Brain microvascular endothelial cell (primary cell): ENCODE measurements at regions not wholly inside any gene's neighbourhood (a gene's known extent, or its start where the extent isn't known, plus 50 kb on each side); places are given as distances from the start of the nearest gene placed in this dataset.

Experiments used
- DNase-seq: peaks from one replicate; pipeline ENCODE4 v3.0.0-alpha.2; 2020
- H3K27ac ChIP-seq: fragments of 250-450 bp; sonication (Bioruptor Pico); 2 replicates; pipeline ENCODE4 v1.5.1; 2020; ENCODE audit warnings: mild to moderate bottlenecking, moderate library complexity
- H3K27me3 ChIP-seq: fragments of 250-450 bp; sonication (Bioruptor Pico); replicated peaks from 2 replicates; pipeline ENCODE4 v1.5.1; 2020; ENCODE audit warnings: mild to moderate bottlenecking
- H3K36me3 ChIP-seq: fragments of 250-450 bp; sonication (Bioruptor Pico); replicated peaks from 2 replicates; pipeline ENCODE4 v1.5.1; 2020; ENCODE audit warnings: mild to moderate bottlenecking
- H3K4me3 ChIP-seq: 2 replicates; pipeline ENCODE4 v1.5.1; 2011; ENCODE audit warnings: low read depth, mild to moderate bottlenecking, control low read depth, low read length, moderate library complexity
- in situ Hi-C: cut with HindIII; loops from 2 replicates; pipeline ENCODE4 v1.10.0; 2017; ENCODE audit warnings: low sequenced_read_pairs, low pct_ligation_motif_present
- TF ChIP-seq, protein P1 (sequence below): IDR thresholded peaks from 2 replicates; pipeline ENCODE4 v1.5.1; 2011; ENCODE audit warnings: low read depth, mild to moderate bottlenecking, moderate library complexity, low read length, control low read depth, inconsistent platforms; ENCODE audit errors: missing control alignments

DNA sequence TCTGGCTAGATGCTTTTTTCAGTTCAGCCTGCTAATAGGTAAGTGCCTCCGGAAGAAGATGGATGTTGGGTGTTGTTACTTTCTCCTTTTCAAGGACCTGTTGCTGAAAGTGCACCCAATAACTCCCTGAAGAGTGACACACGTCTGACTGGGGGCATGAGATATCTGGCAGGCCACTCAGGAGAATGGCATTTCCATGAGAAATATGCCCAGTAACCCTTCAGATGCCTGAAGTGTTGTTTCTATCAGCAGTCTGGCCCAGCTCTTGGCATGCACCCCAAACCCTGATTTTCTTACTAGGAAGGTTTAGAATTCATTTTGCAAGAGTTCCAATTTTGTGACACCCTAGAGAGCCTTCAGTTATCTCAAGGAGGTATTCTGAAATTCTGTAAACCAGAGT, 71.5 kb downstream of the ARHGAP35 start:
- H3K36me3 ChIP-seq = peaks cover under 1% of the 10 kb centered on the region
- H3K27ac ChIP-seq = peak overlapping the region; percentile 56
- TF ChIP-seq, protein P1, sequence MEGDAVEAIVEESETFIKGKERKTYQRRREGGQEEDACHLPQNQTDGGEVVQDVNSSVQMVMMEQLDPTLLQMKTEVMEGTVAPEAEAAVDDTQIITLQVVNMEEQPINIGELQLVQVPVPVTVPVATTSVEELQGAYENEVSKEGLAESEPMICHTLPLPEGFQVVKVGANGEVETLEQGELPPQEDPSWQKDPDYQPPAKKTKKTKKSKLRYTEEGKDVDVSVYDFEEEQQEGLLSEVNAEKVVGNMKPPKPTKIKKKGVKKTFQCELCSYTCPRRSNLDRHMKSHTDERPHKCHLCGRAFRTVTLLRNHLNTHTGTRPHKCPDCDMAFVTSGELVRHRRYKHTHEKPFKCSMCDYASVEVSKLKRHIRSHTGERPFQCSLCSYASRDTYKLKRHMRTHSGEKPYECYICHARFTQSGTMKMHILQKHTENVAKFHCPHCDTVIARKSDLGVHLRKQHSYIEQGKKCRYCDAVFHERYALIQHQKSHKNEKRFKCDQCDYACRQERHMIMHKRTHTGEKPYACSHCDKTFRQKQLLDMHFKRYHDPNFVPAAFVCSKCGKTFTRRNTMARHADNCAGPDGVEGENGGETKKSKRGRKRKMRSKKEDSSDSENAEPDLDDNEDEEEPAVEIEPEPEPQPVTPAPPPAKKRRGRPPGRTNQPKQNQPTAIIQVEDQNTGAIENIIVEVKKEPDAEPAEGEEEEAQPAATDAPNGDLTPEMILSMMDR = no peak
- DNase-seq = peak; percentile 74
- H3K27me3 ChIP-seq = no peaks in the 10 kb centered on the region
- no peak overlapping the region for H3K4me3 ChIP-seq
- in situ Hi-C loops = no loop called here

GRCh38 chr19:46935066-46935663, 74.4 kb downstream of the ARHGAP35 start:
- DNase-seq = no peak
- TF ChIP-seq, protein P1 = no peak
- in situ Hi-C loops = no loop called here
- Histone ChIP-seq H3K27ac (no peak overlapping the region), H3K36me3 (peaks cover 8% of the 10 kb centered on the region), H3K27me3 (no peaks in the 10 kb centered on the region), H3K4me3 (no peak overlapping the region)

GRCh38 chr19:46943150-46943946, 76.3 kb upstream of the NPAS1 start:
- H3K36me3 ChIP-seq = peaks cover 9% of the 10 kb centered on the region
- no peaks in the 10 kb centered on the region for H3K27me3 ChIP-seq
- no peak overlapping the region for H3K27ac ChIP-seq
- H3K4me3 ChIP-seq = no peak overlapping the region
- in situ Hi-C loops = no loop called here
- no peak for DNase-seq
- TF ChIP-seq, protein P1 = no peak

DNA sequence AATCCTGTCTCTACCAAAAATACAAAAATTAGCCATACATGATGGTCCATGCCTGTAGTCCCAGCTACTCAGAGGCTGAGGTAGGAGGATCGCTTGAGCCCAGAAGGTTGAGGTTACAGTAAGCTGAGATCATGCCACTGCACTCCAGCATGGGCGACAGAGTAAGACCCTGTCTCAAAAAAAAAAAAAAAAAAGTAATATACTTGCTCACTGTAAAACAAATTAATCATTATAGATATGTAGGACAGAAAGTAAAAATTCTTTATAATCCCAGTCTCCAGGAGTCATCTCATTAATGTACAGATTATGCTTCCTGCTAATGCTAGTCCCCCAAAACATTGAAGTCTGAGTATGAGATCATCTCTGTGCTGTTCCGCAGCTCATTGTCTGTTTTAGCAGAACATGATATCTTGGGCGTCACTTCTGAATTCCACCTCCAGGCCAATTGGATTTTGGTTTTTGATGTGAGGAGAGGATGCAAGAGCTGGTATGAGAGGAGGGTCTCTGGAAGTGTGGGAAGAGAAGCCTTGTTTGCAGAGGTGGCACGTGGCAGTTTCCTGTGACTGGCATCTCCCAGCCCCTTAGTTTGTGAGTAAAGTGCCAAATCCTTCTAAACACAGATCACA, 75.4 kb upstream of the NPAS1 start:
- Histone ChIP-seq H3K27ac (peak overlapping the region; percentile 58), H3K36me3 (peaks cover 9% of the 10 kb centered on the region), H3K4me3 (no peak overlapping the region), H3K27me3 (no peaks in the 10 kb centered on the region)
- in situ Hi-C loops = no loop called here
- TF ChIP-seq, protein P1 = no peak
- DNase-seq = no peak

- Histone ChIP-seq H3K27ac (peak overlapping the region; percentile 58), H3K36me3 (peaks cover 6% of the 10 kb centered on the region), H3K27me3 (no peaks in the 10 kb centered on the region), H3K4me3 (no peak overlapping the region)
- peak; percentile 76 for DNase-seq
- in situ Hi-C loops = no loop called here
- TF ChIP-seq, protein P1 = no peak
Measured at GRCh38 chr19:46944918-46945628, 74.6 kb upstream of the NPAS1 start.
